ENCODE measurements at regions not wholly inside any gene's neighbourhood (a gene's known extent, or its start where the extent isn't known, plus 50 kb on each side); places are given as distances from the start of the nearest gene placed in this dataset.

GRCh38 chr12:124435806-124436345, 131.5 kb downstream of the NCOR2 start:
- TF ChIP-seq EZH2 (IDR thresholded peaks at IDR 0.05; ENCODE audit: low read length, unreplicated experiment) (no peak), CTCF (conservative IDR thresholded peaks at IDR 0.05; ENCODE audit: low read depth, low read length) (no peak)

Measured in PC-3 (cell line).